NCI-H82 (cell line): ENCODE measurements at regions not wholly inside any gene's neighbourhood (a gene's known extent, or its start where the extent isn't known, plus 50 kb on each side); places are given as distances from the start of the nearest gene placed in this dataset.
"Not testable (repeated sequence)": the region's sequence is repeated elsewhere in the genome, so short reads cannot be mapped to it uniquely, and the experiment has no call there.

Experiments
- DNase-seq: peaks from one replicate; lab custom pipeline; 2025; lab: John Stamatoyannopoulos, UW

DNA sequence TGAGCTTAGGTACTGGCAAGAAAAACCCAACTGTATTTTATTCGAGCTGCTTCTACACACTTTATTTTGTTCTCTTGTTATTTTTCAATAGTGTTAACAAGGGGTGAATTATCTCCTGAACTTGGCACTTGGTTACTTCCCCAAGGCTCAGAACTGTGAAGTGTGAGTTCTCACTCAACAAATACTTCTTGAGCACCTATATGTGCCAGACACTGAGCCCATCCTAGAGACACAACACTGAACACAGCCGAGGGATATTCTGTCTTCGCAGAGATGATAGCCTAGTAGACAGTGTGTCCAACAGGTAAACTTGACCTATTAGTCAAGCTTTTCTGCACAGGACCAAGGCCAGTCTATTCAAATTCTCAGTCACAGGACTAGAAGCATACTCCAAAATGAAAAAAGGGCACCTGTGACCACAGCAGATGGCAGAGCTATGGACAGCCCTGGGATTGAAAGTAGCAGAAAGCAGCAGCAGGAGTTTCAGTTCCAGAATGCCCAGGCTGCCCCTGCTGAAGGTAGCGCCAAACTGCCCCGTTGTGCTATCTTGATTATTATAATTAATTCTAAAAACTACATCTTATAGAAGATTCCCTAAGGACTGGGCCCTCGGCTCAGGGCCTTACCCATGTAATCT, 77.8 kb upstream of the TAB2 start:
- no peak for DNase-seq

DNA sequence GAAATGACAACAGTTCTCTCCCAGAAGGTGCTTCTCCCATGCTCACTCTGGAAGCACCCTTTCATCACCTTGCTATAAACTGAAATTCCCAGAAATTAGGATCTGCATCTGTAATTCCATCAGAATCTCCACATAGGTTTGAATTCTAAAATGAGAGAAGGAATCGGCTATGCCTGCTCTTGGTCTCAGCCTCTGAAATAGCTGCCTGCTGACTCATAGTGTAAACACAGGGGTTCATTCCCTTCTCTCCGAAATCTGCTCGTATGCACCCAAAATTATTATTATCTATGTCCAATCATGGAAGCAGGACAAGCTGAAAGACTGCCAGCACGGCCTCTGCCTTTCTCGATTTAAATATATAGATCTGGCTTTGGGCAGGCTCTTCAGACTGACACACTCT, 74.6 kb upstream of the TAB2 start:
- DNase-seq, result no peak

- DNase-seq, result no peak
These were observed 73.4 kb upstream of the TAB2 start for GRCh38 chr6:149244105-149244504.

- no peak for DNase-seq
These were observed 70.7 kb upstream of the TAB2 start for GRCh38 chr6:149246691-149247384.

- no peak for DNase-seq
These were observed 70.1 kb upstream of the TAB2 start for GRCh38 chr6:149247385-149247763.

- not testable (repeated sequence) for DNase-seq
These were observed 69.2 kb upstream of the TAB2 start for GRCh38 chr6:149248263-149248662.

- DNase-seq, result no peak
These were observed 68.7 kb upstream of the TAB2 start for GRCh38 chr6:149248693-149249369.

DNA sequence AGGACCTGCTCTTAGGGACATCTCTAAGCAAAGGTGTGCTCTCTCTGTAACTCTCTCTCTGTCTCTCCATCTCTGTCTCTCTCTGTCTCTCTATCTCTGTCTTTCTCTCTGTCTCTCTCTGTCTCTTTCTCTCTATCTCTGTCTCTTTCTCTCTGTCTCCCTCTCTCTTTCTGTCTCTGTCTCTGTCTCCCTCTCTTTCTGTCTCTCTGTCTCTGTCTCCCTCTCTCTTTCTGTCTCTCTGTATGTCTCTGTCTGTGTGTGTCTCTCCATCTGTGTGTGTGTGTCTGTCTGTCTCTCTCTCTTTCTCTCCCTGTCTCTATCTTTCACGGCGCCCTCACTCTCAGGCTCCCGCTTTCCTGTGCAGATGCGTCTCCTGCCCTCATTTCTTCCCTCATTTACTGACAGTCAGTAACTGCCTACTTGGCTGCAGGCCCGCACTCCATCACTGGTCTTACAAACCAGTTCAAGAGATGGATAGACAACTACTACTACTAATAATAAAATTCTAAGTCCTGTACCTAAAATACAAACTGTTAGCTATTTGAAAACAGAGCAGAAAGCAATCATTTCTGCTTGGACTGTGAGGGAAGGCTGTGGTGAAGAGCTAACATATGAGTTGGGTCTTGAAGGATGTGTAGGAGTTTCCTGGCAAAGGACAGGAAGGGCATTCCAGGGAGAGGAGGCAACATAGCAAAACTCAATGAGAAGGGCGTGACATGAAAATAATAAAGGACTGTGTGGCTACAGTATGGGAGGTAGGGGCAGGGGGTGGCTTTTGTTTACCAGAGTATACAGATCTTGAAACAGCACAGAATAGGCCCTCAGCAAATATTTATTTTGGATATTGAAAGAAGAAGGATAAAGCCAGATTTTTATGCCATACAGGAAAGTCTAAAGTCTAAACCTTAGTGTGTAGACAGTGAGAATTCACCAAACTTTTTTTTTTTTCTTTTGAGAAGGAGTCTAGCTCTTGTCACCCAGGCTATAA, 67.8 kb upstream of the TAB2 start:
- DNase-seq, result no peak

GRCh38 chr6:149250951-149251350, 66.6 kb upstream of the TAB2 start:
- DNase-seq, result no peak

DNA sequence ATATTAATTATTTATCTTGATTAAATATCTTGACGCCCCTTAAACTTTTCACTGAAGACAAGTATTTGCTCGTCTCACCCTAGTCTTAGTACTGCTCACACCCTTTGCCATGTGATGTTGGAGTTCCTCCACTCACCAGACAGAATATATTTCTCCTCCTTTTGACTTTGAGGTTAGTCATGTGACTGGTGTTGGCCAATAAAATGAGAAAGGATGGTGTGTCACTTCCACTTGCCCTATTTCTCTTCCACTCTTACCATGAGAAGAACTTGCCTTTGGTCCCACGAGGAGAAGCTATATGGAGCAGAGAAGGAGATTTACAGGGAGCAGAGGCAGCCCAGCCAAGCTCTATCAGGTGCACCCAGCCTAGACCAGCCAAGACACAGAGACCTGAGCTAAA, 64.9 kb upstream of the TAB2 start:
- no peak for DNase-seq

DNA sequence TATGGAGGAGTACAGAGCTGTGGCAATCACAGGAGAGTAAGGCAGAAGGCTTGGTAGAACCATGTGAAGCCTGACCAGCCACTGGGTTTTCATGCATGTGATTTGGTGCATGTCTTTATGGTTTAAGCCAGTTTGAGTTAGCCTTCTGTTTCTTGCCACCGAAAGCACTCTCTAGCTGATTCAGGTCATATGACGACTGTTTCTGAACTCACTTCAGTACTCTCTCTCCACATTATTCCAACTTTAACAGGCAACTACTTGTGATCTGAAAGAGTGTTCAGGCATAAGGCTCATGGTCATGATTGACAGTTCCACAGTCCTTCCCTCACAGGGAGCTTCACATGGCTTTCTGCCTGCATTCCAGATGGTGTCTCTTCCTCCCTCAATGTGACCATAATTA, 63.3 kb upstream of the TAB2 start:
- no peak for DNase-seq

GRCh38 chr6:149259753-149260152, 57.8 kb upstream of the TAB2 start:
- DNase-seq, result no peak

GRCh38 chr6:149260214-149260874, 57.2 kb upstream of the TAB2 start:
- DNase-seq, result no peak

DNA sequence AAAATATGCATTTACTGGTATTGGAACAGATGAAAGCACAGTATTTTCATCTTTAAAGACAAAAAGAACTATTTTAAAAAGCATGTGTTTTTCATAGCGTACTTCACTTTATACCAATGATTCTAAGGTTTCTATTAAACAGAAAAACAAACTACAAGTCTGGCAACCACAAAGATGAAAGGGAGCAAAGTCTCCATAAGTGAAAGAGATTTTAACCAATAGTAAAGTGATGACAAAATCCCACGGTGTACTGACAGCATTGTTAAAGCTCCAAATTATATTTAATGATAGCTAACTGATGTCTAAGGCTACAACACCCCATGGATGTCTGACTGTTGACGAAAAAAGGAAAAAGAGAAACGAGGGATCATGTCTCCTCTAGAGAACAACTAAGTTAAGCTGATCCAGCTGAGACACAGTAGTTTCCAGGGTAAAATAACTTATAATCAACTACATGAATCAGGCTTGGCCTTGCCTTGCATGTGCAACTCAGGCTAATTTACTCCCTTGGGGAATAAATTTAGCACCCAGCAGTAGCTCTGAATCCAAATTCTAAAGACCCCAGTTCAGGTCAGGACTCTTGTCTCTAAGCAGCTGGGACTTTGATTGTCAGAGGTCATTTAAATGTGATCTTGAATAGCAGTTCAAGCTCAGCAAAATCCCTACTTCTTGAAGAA, 56.0 kb upstream of the TAB2 start:
- DNase-seq, result no peak

DNA sequence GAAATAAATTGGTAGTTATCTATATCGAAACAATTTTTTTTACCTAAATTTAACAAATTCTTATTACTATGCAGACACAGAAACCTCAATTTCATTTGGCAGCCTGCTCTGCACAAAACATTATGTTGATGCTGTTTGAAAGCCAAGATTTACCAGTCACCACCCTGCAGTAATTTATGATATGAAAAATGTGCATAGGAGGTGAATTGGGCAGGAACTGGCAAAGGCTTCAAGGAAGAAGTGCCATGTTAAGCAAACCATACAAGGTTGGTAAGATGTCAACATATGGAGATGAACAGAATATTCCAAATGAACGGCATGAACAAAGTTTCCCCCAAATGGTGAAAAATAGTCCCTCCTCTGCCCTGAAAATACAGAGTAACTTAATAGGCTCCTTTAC, 54.2 kb upstream of the TAB2 start:
- no peak for DNase-seq

GRCh38 chr6:149264629-149265028, 52.9 kb upstream of the TAB2 start:
- DNase-seq, result no peak

- DNase-seq, result no peak
These were observed 51.6 kb upstream of the TAB2 start for GRCh38 chr6:149265945-149266344.

DNA sequence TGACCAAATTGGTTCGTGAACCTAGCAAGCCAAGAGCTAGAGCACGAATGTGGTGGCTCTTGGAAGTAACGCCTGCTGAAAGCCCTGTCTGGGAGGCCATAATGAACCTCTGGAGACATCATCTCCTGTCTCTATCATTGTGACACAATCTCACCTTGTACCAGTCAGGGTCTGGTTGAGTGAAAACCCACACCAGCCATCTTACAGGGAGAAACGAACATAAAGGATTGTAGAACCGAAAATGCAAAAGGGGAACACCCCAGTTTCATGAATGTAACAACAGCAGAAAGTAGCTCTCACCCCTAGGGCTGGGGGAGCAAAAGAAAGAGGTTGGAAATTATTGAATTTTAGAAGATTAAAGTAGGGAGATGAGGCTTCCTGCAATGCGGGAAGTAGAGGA, 50.9 kb upstream of the TAB2 start:
- DNase-seq, result no peak

DNA sequence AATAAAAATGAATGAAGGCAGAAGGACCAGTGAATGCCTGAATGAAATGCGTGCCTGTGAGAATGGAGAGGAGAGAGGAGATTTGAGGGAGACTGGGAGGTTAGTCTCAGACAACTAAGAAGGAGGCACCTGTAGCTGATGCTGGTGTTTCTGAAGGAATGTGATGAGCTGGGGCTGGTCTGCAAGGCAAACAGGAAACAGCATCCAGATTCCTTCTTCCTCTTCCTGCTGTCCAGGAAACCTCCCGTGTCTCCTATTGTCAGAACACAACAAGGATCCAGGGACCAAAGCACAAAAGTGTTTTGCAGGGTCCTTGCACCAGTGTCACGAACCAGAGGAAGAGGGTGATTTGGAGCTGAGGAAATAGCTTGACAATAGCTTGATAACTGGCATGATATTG, 50.4 kb upstream of the TAB2 start:
- no peak for DNase-seq

GRCh38 chr6:149267513-149268043, 49.9 kb upstream of the TAB2 start:
- DNase-seq, result no peak
